ENCODE measurements at regions not wholly inside any gene's neighbourhood (a gene's known extent, or its start where the extent isn't known, plus 50 kb on each side); places are given as distances from the start of the nearest gene placed in this dataset.
"Not testable (repeated sequence)": the region's sequence is repeated elsewhere in the genome, so short reads cannot be mapped to it uniquely, and the experiment has no call there.

- in situ Hi-C loops (cut with MboI; ENCODE audit: low sequenced_read_pairs): not testable (repeated sequence)
Observed at GRCh38 chr15:19964480-19964879, 577.1 kb downstream of the GOLGA6L6 start.

DNA sequence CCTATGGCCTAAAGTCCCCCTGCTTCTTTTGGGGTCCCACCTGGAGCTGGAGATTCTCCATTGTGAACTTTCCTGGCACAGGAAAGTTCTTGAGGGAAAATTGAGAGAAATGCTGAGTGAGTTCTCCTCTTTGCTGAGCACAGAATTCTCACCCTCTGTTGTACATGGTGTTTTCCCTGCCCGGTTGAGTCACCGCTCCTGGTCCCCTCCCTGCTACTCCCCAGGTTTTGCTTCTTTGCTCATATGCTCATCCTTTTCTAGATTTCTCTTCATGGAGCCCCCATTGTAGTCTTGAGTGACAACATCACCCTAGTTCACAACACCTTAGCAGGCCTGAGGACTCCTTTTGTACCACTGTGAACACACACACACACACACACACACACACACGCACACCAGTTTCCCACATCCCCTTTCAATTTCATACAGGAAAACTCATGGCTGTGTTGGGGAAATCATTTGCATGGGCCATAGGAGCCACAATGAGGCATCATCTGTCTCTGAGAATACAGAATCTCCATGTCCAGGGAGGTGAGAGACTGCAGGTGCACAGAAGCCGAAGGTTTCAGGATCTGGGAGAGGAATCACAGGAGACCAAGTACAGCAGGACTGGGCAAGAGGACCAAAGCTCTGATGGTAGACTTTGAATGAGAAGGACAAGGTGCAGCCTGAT is 585.3 kb downstream of the GOLGA6L6 start:
- in situ Hi-C loops (cut with MboI; ENCODE audit: low sequenced_read_pairs): no loop called here

GRCh38 chr15:19944261-19944888 is 597.2 kb downstream of the GOLGA6L6 start:
- in situ Hi-C loops (cut with MboI; ENCODE audit: low sequenced_read_pairs): no loop called here

DNA sequence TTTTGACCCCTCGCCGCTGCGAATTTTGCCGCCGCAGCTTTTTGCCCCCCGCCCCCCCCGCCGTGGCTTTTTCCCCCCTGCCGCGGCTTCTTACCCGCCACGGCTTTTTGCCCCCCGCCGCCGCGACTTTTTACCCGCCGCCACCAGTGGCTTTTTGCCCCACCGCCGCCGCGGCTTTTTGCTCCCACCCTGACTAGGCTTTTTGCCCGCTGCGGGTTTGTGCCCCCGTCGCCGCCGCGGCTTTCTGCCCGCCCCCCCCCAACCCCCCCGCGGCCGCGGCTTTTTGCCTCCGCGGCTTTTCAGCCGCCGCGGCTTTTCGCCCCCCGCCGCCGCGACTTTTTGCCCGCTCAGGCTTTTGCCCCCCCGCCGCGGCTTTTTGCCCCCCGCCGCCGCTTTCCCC is 598.1 kb downstream of the GOLGA6L6 start:
- in situ Hi-C loops (cut with MboI; ENCODE audit: low sequenced_read_pairs): no loop called here

GRCh38 chr15:19903281-19903680 is 638.3 kb downstream of the GOLGA6L6 start:
- in situ Hi-C loops (cut with MboI; ENCODE audit: low sequenced_read_pairs): not testable (repeated sequence)

- in situ Hi-C loops (cut with MboI; ENCODE audit: low sequenced_read_pairs): not testable (repeated sequence)
Observed at GRCh38 chr15:19902388-19902787, 639.2 kb downstream of the GOLGA6L6 start.

DNA sequence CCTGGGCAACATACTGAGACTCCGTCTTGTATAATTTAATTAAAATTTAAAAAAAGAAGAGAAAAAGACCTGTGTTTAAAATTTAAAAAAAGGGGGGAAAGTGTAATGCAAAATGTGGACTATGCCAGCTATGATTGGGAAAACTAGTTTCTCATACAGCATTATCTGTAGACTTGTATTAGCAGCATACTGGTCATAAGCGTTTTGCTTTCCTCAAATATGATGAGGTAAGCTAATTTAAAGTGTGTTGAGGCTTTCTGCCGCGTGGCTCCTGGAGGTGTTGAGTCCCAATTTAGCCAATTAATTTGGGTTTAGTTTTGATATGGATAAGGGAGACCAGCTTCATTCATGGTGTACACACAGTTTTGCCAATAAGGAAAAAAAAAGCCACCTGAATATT is 640.2 kb downstream of the GOLGA6L6 start:
- in situ Hi-C loops (cut with MboI; ENCODE audit: low sequenced_read_pairs): not testable (repeated sequence)

DNA sequence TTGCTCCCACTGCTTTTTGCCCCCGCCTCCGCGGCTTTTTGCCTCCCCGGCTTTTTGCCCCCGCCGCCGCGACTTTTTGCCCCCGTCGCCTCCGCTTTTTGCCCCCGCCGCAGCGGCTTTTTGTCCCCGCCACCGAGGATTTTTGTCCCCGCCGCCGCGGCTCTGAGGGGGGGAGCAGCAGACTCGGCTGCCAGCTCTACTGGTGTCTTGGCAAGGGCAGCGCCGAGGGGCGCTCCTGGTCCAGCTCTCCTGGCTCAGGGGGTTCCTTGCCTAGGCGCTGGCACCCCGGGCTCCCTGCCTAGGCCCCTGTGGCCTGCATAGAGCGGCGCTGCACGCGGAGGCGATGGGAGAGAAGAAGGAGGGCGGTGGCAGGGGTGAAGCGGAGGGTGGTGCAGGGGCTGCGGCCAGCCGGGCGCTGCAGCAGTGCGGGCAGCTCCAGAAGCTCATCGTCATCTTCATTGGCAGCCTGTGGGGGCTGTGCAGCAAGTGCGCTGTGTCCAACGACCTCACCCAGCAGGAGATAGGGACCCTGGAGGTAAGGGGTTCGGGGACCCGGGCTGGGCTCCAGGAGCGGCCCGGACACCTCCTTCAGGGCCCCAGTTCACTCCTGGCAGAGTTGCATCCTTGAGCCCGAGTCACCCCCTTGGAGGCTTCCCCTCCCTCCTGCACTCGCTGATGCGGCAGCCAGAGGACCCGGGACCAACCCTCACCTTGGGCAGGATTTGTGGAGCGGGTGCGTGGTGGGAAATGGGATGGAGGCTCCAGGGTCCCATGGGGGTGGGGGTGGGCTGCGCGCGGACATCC is 642.4 kb downstream of the GOLGA6L6 start:
- in situ Hi-C loops (cut with MboI; ENCODE audit: low sequenced_read_pairs): no loop called here

DNA sequence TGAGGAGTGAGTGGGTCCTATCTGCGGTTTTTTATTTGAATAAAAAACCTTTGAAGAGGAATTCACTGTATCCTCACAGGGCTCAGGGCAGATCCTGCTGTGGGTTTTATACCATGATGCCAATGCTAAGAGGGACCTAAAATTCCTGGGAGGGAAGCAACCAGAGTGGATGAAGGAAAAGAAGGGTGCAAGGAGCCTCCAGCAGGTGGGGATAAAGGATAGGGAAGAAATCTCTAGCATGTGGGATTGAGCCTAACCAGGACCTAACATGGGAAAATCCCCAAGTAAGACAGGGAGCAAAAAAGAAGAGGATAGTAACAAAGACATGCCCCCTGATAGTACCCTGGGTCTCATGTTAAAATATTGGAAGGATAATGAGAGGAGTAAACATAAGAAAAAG is 652.8 kb downstream of the GOLGA6L6 start:
- in situ Hi-C loops (cut with MboI; ENCODE audit: low sequenced_read_pairs): not testable (repeated sequence)

DNA sequence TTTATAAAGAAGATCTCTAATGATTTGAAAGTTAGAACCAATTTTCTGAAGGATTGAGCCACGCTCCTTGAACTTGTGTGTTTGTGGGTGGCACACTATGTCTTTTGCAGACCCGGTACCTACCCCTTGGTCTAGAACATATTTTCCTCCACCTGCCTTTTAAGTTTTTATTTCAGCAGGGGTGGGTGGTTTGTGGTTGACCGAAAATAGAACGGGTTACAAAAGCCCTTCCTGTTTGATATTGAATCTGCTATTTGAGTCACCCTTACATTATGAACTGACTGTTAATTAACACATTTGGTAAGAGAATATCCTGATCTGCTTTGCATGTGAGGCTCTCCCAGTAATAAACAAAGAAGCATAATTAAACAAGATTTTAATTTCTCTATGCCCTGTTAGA is 697.5 kb downstream of the GOLGA6L6 start:
- in situ Hi-C loops (cut with MboI; ENCODE audit: low sequenced_read_pairs): not testable (repeated sequence)
